IPS-18c (cell line): ENCODE measurements at regions not wholly inside any gene's neighbourhood (a gene's known extent, or its start where the extent isn't known, plus 50 kb on each side); places are given as distances from the start of the nearest gene placed in this dataset.

Experiments used
- H3K4me3 ChIP-seq: 2 replicates; pipeline ENCODE4 v1.7.0; 2013; ENCODE audit warnings: low read depth, mild to moderate bottlenecking, low read length, moderate library complexity; ENCODE audit not compliant: insufficient read depth
- H3K9me3 ChIP-seq: one replicate; pipeline ENCODE4 v1.6.1; 2013; ENCODE audit warnings: mild to moderate bottlenecking, low read length, moderate library complexity; ENCODE audit not compliant: control insufficient read depth, insufficient read depth

GRCh38 chr12:89040146-89040964 lies 311.9 kb downstream of the DUSP6 start:
- Histone ChIP-seq H3K4me3 (no peak overlapping the region), H3K9me3 (no peaks in the 10 kb centered on the region)

DNA sequence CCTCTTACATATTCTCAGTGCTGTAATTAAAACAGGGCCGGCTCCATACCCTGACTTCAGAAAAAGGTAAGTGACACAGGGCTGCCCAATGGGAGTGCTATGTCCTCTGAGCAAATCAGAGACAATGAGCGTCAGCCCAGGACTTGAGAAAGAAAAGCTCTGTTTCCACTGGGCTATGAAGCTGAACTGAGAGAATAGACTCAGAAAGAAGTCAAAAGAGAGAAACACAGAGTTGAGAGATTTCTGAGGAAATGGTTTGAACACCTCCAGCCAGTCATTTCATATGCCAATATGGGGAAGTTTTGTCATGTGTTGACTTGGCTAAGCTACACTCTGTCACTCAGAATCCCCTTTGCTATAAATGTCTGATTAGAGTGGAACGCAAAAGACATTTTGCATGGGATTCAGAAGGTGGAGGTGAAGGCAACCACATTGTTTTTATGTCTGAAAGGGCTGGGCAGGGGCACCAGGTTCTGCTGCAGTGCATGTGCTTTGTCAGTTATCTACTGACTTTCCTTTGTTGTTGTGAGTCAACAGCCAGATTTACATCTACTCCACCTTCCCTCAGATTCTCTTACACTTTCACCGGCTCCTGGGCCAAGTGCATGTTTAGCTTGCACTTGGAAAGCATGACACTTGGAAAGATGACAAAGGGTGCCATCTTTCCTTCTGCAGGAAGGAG lies 313.3 kb downstream of the DUSP6 start:
- Histone ChIP-seq H3K9me3 (no peaks in the 10 kb centered on the region), H3K4me3 (no peak overlapping the region)

- H3K4me3 ChIP-seq: no peak overlapping the region
- H3K9me3 ChIP-seq: no peaks in the 10 kb centered on the region
Observed at GRCh38 chr12:89033062-89033461, 319.2 kb downstream of the DUSP6 start.

GRCh38 chr12:89029961-89030360 lies 322.3 kb downstream of the DUSP6 start:
- H3K4me3 ChIP-seq: no peak overlapping the region

GRCh38 chr12:89024580-89024979 lies 327.7 kb downstream of the DUSP6 start:
- no peak overlapping the region for H3K4me3 ChIP-seq
- H3K9me3 ChIP-seq: no peaks in the 10 kb centered on the region

More at GRCh38 chr12:89029961-89030360, 322.3 kb downstream of the DUSP6 start:
- H3K9me3 ChIP-seq: no peaks in the 10 kb centered on the region

DNA sequence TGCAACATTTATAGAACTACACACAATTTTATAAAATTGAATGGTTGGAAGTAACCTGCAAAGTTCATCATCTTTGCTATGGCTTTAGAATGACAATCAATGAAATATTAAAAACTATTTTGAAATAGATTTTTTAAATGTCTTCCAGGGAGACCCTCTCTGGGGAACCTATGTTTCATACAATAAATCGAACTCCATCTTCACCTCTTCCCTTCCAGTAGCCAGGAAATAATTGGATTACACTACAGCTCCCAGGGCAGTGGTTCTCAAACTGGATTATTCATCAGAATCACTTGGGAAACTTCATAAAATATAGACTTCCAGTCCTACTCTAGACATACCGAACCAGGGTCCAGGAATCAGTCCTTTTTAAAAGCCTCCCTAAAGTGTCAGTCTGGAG lies 328.4 kb downstream of the DUSP6 start:
- H3K4me3 ChIP-seq: no peak overlapping the region
- H3K9me3 ChIP-seq: no peaks in the 10 kb centered on the region

DNA sequence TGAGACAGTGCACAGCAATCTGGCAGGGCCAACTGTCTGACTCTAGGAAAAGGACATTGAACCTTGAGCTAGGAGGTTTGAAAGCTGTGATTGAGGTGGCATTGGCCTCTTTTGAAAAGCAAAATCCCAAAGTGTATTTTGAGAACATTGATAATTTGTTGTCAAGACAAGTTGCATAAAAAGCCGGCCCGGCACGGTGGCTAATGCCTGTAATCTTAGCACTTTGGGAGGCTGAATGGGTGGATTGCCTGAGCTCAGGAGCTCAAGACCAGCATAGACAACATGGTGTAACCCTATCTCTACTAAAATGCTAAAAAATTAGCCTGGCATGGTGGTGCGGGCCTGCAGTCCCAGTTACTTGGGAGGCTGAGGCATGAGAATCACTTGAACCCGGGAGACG lies 331.6 kb downstream of the DUSP6 start:
- H3K9me3 ChIP-seq: no peaks in the 10 kb centered on the region

DNA sequence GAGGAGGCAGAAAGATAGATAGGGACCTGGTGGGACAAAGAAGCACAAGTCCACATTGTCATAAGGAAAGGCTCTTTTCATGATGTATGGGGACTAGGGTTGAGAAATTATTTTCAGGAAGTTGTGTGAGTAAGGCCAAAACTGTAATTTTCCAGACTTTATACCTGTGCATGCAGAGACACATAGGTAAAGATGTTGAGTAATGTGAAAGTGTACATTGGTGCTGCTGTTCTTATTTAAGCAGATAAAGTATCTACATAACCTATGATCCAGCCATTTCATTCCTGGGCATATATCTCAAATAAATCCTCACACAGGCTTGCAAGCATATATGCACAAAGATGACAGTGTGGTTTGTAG lies 332.2 kb downstream of the DUSP6 start:
- no peak overlapping the region for H3K4me3 ChIP-seq
- H3K9me3 ChIP-seq: no peaks in the 10 kb centered on the region

More for the DNA sequence above, 331.6 kb downstream of the DUSP6 start:
- H3K4me3 ChIP-seq: no peak overlapping the region

GRCh38 chr12:89019439-89020120 lies 332.7 kb downstream of the DUSP6 start:
- Histone ChIP-seq H3K9me3 (no peaks in the 10 kb centered on the region), H3K4me3 (no peak overlapping the region)

- H3K9me3 ChIP-seq: no peaks in the 10 kb centered on the region
- peak overlapping the region; percentile 26; the same call in 1 of the 2 replicates for H3K4me3 ChIP-seq
Observed at GRCh38 chr12:89016970-89017778, 335.1 kb downstream of the DUSP6 start.

DNA sequence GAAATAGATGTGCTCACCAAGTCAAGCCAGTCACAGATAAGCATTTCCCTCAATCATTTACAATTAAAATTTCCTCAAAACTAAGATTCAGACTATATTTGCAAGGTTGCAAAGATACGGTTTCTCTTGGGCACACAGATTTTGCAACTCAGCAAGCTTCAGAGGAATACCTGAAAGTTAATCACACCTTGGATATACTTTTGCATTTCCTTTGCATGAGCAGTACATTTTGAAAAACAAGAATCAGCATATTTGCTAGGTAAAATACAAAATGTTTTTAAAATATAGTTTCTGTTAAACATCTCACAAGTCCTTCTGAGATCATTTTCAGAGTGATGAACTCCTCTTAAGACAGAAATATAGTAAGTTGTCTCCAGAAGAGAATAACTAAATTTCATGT lies 336.9 kb downstream of the DUSP6 start:
- Histone ChIP-seq H3K4me3 (no peak overlapping the region), H3K9me3 (no peaks in the 10 kb centered on the region)

GRCh38 chr12:88998421-88998820 lies 353.9 kb downstream of the DUSP6 start:
- H3K9me3 ChIP-seq: no peaks in the 10 kb centered on the region

GRCh38 chr12:88996200-88996788 lies 356.0 kb downstream of the DUSP6 start:
- Histone ChIP-seq H3K9me3 (no peaks in the 10 kb centered on the region), H3K4me3 (no peak overlapping the region)

More at GRCh38 chr12:88998421-88998820, 353.9 kb downstream of the DUSP6 start:
- no peak overlapping the region for H3K4me3 ChIP-seq

GRCh38 chr12:88994971-88995370 lies 357.3 kb downstream of the DUSP6 start:
- Histone ChIP-seq H3K9me3 (no peaks in the 10 kb centered on the region), H3K4me3 (no peak overlapping the region)

GRCh38 chr12:88994537-88994936 lies 357.8 kb downstream of the DUSP6 start:
- no peaks in the 10 kb centered on the region for H3K9me3 ChIP-seq
- H3K4me3 ChIP-seq: no peak overlapping the region

DNA sequence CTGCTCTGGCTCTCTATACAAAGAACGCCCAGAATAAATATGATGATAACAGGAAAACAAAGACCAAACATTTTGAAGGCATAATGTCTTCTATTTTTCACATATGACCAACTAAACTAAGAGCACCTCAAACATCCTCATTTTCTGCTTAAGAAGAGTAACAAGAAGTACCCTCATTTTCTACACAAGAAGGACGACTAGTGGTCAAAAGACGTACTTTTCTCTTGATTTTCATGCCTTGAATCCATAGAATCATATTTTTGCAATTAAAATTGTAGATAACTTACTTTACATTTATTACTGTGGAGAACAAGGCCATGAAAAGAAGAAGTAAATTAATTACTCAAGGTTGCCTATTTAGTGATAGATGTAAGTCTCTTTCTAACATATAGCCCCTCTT lies 358.6 kb downstream of the DUSP6 start:
- Histone ChIP-seq H3K9me3 (no peaks in the 10 kb centered on the region), H3K4me3 (no peak overlapping the region)

- H3K9me3 ChIP-seq: no peaks in the 10 kb centered on the region
- H3K4me3 ChIP-seq: no peak overlapping the region
Observed at GRCh38 chr12:88986056-88986455, 366.2 kb downstream of the DUSP6 start.
